HUDEP-2 (cell line): ENCODE measurements at regions not wholly inside any gene's neighbourhood (a gene's known extent, or its start where the extent isn't known, plus 50 kb on each side); places are given as distances from the start of the nearest gene placed in this dataset.
"Not testable (repeated sequence)": the region's sequence is repeated elsewhere in the genome, so short reads cannot be mapped to it uniquely, and the experiment has no call there.

Experiments
- DNase-seq, 76 experiments: peaks; one replicate each; lab custom pipeline; 2025; ENCODE audit not compliant: unreplicated experiment in 76 of 76; lab: John Stamatoyannopoulos, UW

DNA sequence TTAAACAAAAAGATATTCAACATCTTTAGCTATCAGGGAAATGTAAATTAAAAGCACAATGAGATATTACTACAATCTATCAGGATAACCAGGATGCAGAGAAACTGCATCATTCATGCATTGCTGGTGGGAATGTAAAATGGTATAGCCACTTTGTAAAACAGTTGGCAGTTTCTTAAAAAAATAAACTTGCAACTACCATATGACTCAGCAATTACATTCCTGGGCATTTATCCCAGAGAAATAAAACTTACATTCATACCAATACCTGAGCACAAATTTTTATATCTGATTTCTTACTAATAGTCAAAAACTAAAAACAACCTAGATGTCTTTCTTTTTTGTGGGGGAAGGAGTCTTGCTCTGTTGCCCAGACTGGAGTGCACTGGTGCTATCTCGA is 190.3 kb upstream of the TAB2 start:
- no peak for DNase-seq

DNA sequence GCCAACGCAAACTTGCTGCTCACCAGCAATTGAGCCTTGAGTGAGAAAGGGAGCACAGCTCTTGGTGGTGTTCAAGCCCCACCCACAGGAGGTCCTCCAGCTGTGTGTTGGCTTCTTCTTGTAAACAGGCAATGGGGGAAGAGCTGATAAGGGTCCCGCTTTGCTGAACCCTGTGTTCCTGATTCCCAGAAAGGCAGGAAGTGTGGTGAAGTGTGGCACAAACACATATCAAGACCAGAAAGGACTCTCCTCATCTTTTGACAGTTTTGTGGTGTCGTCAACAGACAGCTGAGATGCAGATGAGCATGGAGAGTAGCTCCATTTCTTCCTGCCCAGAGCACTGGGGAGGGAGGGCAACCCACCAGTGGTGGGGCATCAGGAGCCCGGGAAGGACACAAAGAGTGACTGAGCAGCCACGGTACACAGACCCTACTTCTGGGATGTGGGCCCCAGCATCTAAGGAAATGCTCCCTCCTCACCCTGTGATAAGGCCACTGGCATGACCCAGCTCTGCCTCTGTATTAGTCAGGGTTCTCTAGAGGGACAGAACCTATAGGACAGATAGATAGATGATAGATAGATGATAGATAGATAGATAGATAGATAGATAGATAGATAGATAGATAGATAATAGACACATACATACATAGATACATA is 188.9 kb upstream of the TAB2 start:
- peak in 21 of 76 experiments; percentile 7 to 46 (median 25) for DNase-seq

DNA sequence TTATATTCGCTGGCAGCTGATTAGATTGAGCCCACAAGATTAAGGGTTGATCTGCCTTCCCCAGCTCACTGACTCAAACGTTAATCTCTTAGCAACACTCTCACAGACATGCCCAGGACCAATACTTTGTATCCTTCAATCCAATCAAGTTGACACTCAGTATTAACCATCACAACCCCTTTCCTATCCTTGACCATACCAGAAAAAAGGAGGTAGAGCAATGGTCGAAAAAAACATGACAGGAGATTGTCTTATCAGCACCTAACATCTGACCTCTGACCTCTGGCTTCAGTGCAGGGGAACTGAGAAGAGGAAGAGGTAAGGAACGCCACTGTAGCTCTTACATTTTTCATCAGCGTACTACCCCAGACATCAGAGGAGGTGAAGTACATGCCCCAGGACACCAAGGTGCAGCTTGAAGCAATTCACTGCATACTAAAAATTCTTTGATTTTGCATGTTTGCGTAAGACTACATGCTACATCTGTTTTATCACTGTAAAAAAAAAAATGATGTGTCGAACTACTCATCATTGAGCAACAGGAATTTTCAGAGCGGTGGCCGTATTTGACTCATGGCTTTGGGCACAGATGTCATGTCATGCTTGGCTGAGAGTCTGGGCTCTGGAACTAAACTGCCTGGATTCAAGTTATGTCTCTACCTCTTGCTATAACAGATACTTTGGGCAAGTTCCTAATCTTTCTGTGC is 188.0 kb upstream of the TAB2 start:
- no peak for DNase-seq

DNA sequence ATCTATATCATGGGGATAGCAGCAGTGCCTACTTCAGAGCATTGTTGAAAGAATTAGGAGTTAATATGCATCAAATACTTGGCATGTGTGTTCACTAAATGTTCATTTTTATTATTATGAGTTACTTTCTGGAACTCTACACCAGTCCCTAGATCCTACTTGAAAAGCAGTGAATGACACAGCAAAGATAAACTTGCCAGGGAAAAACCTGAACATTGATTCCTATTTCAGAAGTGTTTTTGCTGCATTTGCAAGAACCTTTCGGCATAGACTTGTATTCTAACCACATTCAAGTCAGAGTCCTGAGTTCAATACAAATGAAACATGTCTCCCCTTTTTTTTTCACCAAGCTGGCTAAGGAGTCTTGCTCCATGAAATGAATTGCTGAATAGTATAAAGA is 187.4 kb upstream of the TAB2 start:
- DNase-seq = no peak

DNA sequence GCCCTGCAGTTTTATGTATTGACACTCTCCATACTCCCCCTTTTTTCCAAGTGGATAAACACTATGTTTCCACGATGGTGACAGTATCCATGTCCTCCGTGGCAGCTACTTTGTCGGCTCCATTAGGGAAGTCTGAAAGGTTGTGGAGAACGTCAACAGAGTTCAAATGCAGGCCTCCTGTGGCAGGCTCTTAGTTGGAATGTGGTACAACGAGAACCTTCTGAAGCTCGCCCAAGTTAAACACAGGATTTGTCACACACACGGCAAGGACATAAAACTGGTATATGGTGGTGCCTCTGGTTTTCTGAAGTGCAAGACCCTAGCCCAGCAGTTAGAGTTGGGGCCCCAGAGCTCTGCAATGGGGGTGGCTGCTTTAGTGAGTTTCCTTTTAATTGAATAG is 187.0 kb upstream of the TAB2 start:
- no peak for DNase-seq

DNA sequence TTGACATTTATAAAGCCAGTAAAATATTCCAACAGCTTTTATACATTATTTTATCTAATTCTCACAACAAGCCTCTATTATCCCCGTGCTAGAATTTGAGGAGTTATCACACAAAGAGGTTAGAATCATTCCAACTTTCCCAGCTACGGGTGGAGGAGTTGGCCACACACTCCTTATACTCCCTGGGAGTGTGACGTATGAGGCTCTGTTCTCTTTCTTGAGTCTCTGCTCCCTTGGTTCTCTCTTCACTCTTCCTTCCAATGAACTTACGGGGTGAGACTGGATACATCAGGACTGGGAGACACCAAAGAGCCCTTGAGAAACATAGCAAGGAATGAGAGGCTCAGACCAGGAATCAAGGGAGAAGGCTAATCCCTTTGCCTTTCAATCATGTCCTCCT is 185.6 kb upstream of the TAB2 start:
- DNase-seq = no peak

DNA sequence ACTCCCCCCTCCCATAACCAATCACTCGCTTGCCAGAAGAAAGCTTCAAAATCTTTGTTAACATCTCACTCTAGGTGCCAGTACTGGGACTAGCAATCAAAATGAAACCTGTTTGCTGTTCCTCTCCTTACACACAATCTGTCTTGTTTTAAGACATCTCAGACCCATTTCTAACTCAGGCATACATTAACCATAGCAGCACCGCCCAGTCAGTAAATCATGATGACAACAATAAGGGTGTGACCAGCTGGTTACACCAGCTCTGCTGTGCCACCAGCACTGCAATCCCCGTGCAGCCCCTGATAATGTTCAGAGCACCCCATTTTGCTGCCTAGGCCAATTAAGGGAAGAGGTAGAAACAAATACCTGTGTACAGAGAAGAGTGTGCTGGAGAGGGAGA is 185.2 kb upstream of the TAB2 start:
- no peak for DNase-seq

DNA sequence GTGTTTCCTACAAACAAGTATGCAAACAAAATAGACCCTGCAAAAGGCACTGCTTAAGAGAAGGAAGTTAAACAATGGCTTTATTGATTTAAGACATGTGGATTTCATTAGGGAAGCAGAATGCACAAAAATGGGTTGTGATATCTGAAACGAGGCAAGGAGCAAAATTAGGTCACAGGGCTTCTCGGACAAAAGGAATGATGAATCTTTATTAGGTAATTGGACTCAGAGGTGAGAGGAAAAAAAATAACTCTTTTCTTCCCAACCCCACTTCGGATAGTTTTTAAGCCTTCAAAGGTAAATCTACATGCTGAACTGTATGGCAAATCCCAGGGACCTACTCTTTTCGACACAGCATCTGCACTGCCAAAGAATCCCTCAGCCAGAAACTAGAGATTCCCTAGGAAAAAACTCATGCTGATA is 183.0 kb upstream of the TAB2 start:
- no peak for DNase-seq

DNA sequence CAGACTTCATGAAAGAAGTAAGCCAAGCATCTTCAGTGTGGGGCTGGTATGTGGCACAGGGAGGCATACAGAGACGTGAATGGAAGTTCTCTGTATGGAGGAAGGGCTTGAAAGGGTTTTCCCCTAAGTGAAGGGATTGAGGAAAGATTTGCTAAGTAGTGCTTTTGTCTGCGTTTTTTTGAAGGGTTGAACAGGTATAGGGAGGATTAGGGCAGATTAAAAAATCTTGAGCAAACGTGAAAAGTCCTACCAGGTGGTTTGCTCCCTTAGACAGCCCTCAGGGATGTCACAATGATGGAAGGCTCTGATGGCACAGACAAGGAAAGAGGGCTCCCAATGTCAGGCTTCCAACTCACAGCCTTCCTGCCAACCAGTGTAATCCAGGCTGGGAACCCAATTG is 181.7 kb upstream of the TAB2 start:
- no peak for DNase-seq

DNA sequence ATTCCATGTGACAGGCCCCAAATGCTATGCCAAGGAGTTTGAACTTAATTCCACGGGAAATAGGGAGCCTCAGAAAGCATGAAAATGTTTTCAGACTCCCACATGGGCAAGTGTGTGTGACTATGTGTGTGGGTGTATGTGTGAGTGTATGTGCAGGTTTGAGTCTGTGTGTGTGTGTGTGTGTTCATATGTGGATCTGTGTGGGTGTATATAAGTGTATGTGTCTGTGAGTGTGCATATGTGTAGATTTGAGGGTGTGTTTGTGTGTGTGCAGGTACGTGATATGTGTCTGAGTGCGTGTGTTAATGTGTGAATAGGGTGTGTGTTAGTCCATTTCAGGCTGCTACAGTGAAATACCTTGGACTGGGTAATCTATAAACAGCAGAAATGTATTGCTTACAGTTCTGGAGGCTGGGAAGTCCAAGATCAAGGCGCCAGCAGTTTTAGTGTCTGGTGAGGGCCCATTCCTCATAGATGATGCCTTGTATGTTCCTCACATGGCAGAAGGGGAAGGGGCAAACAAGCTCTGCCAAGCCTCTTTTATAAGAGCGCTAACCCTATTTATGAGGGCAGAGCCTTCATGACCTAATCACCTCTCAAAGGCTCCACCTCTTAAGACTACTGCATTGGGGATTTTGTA is 181.1 kb upstream of the TAB2 start:
- DNase-seq = no peak

DNA sequence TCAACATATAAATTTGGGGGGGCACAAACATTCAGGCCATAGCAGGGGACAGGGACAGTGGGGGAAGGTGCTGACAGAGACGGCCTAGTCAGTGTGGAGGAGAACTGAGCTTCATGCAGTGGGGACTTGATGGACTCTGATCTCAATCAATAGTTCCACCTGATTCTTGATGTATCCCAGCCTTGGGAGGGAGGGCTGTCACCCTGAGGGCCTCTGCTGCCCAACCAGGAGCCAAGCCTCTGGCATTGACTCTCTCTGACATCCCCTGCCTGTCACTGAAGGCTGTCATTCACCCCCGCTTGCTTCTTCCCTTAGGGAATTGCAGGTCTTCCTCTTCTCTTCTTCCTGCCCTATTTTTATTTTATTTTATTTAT is 180.6 kb upstream of the TAB2 start:
- no peak for DNase-seq

DNA sequence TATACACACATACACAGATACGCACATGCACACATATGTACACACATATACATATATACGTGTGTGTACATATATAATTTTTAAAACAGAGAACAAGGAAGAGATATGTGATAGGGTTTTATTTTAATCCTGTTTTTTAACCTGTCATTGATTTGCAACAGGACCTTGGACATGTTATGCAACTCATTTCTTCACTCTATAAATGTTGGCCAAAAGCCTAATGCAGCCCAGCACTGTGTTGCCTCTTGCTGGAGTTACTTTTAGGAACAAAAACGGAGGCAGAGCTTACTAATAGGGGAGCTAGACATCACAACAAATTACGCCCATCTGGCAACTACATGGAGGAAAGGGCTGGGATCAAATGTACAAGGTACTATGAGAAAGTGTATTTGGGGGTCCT is 179.9 kb upstream of the TAB2 start:
- DNase-seq = no peak

DNA sequence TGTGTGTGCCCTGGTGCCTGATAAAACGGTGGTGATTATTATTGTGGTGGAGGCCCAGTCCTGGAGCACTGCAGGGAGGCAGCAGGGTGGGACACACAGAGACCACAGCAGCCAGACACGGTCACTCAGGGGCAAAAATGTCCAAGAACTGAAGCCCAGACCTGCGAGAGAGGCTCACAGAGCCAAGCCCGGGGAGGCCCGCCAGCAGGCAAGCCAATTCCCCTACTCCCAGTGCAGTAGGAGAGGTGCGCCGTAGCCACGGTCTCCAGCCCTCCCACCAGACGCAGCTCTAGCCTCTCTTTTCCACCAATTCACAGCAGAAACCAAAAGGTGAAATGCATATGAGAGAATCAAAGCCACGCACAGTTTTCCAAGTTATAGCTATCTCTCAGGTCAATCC is 179.4 kb upstream of the TAB2 start:
- no peak for DNase-seq

DNA sequence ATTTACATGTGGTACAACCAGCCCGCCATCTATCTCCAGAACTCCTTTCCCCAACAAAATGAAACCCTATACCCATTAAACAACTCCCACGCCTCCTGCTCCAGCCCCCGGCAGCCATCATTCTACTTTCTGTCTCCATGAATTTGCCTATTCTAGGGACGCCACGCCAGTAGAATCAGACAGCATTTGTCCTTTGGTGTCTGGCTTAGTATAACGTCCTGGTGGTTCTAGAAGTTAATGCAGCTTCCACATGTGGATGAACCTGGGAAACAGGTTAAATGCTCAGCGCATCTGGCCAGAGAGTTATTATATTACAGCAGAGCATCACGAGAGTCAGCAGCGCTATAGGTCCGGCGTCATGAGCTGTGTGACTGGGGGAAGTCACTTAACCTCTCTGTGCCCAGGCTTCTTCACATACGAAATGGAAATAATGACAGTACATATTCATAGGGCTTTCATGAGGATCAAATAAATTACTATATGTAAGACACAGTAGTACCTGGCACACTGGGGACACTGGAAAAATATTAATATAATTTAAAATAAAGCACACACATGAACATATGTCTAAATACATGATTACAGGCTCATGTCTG is 178.7 kb upstream of the TAB2 start:
- DNase-seq = no peak

DNA sequence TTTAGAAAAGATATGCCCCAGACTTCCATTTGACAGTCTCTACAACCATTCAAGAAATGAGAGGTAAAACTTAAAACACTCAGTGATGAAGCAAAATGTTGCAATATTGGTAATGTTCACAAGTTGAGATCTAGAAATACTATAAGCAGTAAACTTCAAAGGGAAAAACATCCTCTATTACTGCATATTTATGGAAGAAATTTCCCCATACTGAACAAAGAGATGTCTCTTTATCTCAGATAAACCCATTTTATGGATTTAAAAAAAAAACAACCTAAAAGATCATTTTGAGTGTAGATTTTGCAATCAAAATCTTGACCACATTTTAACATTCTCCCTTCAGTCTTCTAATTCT is 177.8 kb upstream of the TAB2 start:
- no peak for DNase-seq

DNA sequence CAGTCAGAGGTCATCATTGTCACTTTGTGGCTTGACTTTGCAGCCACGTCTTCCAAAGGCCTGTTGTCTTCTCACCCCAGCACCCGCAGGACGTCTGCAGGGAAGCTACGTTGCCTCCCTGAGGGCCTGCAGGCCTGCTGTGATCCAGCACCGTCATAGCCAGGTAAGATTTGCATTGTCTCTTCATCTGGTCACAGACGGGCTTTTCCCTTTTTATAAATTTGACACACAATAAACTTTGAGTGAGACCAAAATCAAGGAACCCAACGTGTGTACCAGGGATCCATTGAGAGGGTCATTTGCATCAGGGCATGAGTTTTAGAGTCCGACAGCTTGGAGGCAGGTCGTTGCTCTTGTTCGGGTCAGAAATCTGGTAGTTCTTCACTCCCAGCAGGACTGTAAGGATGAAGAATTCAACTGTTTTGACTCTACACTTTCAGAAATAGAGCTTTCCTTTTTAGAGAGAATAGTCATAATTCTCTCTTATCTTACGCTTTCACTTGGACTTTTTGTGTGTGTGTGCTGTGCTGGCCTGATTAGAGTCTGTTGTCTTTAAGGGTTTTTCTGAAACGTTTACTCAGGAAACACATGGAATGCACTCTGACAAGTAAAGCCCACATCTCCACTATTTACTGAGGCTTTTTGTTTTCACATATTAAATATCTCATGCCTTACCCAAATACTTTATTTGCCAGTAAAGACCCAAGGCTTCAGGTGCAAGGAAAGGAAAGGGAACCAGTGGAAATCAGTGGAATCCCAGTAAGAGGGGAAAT is 177.2 kb upstream of the TAB2 start:
- DNase-seq = peak in 16 of 76 experiments; percentile 10 to 51 (median 20)

DNA sequence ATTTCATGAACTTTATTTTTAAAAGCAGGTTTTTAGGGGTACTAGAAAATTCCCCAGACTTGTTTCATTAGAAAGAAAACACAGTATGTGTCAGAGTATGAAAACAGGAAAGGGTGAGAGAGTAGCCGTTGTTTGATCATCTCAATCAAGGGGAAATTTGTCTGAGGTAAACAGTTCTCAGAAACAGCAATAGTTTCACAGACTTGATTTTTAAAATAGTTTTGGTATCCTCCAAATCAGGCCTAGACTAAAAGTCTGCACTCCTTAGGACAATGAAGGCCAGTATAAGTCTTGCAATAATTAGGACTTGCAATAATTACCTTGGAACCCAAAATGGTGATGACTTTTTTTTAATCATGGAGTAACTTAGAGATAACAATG is 176.6 kb upstream of the TAB2 start:
- DNase-seq = no peak

DNA sequence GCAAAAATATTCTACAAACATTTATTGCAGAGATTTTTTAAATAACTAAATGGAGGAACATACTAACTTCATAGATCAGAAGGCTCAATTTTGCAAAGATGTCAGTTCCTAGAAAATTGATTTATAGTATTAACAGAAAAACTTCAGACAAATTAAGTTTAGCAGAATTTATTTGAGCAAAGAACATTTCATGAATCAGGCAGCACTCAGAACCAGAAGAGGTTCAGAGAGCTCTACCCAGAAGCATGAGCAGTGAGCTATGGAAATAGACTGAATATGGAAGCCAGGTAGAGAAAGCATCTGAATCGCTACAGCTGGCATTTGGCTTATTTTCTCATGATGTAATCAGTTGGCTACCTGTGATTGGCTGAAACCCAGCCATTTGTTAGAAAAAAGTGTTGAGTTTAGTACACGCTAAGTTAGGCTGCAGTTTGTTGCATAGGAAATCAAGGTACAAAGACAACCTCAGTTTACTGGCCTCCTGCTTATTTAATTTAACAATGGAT is 174.5 kb upstream of the TAB2 start:
- DNase-seq = no peak

DNA sequence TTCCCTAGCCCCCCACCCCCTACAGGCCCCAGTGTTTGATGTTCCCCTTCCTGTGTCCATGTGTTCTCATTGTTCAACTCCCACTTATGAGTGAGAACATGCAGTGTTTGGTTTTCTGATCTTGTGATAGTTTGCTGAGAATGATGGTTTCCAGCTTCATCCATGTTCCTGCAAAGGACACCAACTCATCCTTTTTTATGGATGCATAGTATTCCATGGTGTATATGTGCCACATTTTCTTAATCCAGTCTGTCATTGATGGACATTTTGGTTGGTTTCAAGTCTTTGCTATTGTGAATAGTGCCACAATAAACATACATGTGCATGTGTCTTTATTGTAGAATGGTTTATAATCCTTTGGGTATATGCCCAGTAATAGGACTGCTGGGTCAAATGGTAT is 171.7 kb upstream of the TAB2 start:
- DNase-seq = not testable (repeated sequence)

DNA sequence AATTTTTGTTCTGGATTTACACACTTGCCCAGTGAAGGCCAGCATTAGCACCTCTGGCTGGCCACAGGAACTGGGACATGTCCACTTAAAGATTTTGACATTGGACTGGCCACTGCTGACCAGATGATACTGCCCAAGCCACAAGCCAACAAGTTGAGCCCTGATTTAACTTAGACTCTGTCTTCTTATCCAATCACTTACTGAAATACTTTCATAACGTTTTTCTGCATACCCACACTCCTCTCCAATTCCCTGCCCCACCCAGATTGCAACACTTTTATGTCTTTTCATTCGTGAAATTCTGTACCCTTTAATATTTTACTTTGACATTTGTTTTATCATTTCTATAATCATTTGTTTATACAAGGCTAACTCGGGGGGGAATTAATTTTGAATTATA is 170.3 kb upstream of the TAB2 start:
- no peak for DNase-seq
